ENCODE measurements at regions not wholly inside any gene's neighbourhood (a gene's known extent, or its start where the extent isn't known, plus 50 kb on each side); places are given as distances from the start of the nearest gene placed in this dataset.

DNA sequence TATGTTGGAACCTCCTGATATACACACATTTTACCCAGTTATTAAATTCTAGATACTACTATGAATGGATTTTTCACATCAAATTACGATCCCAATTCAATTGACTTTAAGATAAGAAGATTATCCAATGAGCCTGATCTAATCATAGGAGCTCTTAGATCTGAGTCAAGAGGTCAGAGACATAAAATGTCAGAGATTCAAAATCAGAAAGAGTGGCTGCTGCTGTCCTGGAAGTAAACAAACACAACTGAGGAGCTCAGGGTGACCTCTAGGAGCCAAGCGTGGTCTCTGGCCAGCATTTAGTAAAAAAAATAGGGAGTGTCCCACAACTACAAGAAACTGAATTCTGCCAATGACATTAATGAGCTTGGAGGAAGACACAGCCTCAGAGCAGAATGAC lies 557.1 kb upstream of the CBLB start:
- Histone ChIP-seq H3K36me3 (ENCODE audit: control insufficient read depth in 4 of 4, insufficient read depth in 3 of 4, low read depth in 1 of 4, low read length in 3 of 4) (no peaks in the 10 kb centered on the region), H3K9ac (ENCODE audit: low read depth in 1 of 2, low read length in 2 of 2) (no peak overlapping the region), H3K4me1 (ENCODE audit: control insufficient read depth in 4 of 4, insufficient read depth in 4 of 4, low read length in 3 of 4) (no peaks in the 10 kb centered on the region), H3K27ac (ENCODE audit: low read depth in 1 of 2, low read length in 2 of 2) (no peak overlapping the region), H3K9me3 (ENCODE audit: control insufficient read depth in 4 of 4, low read length in 3 of 4) (no peaks in the 10 kb centered on the region), H3K4me3 (ENCODE audit: low read depth in 1 of 3, low read length in 3 of 3) (no peak overlapping the region), H3K27me3 (ENCODE audit: control insufficient read depth in 4 of 4, insufficient read depth in 4 of 4, low read length in 3 of 4) (no peaks in the 10 kb centered on the region)
- TF ChIP-seq, protein P1, sequence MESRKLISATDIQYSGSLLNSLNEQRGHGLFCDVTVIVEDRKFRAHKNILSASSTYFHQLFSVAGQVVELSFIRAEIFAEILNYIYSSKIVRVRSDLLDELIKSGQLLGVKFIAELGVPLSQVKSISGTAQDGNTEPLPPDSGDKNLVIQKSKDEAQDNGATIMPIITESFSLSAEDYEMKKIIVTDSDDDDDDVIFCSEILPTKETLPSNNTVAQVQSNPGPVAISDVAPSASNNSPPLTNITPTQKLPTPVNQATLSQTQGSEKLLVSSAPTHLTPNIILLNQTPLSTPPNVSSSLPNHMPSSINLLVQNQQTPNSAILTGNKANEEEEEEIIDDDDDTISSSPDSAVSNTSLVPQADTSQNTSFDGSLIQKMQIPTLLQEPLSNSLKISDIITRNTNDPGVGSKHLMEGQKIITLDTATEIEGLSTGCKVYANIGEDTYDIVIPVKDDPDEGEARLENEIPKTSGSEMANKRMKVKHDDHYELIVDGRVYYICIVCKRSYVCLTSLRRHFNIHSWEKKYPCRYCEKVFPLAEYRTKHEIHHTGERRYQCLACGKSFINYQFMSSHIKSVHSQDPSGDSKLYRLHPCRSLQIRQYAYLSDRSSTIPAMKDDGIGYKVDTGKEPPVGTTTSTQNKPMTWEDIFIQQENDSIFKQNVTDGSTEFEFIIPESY (IDR thresholded peaks at IDR 0.05) = no peak
- TF ChIP-seq JUND (IDR thresholded peaks at IDR 0.05) (no peak), FOXA1 (IDR thresholded peaks at IDR 0.05) (no peak), YY1 (IDR thresholded peaks at IDR 0.05) (no peak), NR2F2 (IDR thresholded peaks at IDR 0.05) (no peak), HNF4G (IDR thresholded peaks at IDR 0.05) (no peak), RAD21 (IDR thresholded peaks at IDR 0.05) (no peak), FOXA2 (IDR thresholded peaks at IDR 0.05) (no peak), SP1 (IDR thresholded peaks at IDR 0.05) (no peak), EGR1 (IDR thresholded peaks at IDR 0.05; ENCODE audit: low read depth in 2 of 2) (no peak), HNF4A (conservative IDR thresholded peaks at IDR 0.05) (no peak), TAF1 (conservative IDR thresholded peaks at IDR 0.05) (no peak), RXRA (IDR thresholded peaks at IDR 0.05) (no peak), GABPA (IDR thresholded peaks at IDR 0.05 in 1 of 2, conservative IDR thresholded peaks at IDR 0.05 in 1 of 2) (no peak)
- TF ChIP-seq, protein P2, sequence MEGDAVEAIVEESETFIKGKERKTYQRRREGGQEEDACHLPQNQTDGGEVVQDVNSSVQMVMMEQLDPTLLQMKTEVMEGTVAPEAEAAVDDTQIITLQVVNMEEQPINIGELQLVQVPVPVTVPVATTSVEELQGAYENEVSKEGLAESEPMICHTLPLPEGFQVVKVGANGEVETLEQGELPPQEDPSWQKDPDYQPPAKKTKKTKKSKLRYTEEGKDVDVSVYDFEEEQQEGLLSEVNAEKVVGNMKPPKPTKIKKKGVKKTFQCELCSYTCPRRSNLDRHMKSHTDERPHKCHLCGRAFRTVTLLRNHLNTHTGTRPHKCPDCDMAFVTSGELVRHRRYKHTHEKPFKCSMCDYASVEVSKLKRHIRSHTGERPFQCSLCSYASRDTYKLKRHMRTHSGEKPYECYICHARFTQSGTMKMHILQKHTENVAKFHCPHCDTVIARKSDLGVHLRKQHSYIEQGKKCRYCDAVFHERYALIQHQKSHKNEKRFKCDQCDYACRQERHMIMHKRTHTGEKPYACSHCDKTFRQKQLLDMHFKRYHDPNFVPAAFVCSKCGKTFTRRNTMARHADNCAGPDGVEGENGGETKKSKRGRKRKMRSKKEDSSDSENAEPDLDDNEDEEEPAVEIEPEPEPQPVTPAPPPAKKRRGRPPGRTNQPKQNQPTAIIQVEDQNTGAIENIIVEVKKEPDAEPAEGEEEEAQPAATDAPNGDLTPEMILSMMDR (IDR thresholded peaks at IDR 0.05; ENCODE audit: low read depth, low read length, missing input control) = no peak
- TF ChIP-seq, protein P3, sequence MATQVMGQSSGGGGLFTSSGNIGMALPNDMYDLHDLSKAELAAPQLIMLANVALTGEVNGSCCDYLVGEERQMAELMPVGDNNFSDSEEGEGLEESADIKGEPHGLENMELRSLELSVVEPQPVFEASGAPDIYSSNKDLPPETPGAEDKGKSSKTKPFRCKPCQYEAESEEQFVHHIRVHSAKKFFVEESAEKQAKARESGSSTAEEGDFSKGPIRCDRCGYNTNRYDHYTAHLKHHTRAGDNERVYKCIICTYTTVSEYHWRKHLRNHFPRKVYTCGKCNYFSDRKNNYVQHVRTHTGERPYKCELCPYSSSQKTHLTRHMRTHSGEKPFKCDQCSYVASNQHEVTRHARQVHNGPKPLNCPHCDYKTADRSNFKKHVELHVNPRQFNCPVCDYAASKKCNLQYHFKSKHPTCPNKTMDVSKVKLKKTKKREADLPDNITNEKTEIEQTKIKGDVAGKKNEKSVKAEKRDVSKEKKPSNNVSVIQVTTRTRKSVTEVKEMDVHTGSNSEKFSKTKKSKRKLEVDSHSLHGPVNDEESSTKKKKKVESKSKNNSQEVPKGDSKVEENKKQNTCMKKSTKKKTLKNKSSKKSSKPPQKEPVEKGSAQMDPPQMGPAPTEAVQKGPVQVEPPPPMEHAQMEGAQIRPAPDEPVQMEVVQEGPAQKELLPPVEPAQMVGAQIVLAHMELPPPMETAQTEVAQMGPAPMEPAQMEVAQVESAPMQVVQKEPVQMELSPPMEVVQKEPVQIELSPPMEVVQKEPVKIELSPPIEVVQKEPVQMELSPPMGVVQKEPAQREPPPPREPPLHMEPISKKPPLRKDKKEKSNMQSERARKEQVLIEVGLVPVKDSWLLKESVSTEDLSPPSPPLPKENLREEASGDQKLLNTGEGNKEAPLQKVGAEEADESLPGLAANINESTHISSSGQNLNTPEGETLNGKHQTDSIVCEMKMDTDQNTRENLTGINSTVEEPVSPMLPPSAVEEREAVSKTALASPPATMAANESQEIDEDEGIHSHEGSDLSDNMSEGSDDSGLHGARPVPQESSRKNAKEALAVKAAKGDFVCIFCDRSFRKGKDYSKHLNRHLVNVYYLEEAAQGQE (IDR thresholded peaks at IDR 0.05) = no peak
- TF ChIP-seq, protein P4, sequence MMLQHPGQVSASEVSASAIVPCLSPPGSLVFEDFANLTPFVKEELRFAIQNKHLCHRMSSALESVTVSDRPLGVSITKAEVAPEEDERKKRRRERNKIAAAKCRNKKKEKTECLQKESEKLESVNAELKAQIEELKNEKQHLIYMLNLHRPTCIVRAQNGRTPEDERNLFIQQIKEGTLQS (IDR thresholded peaks at IDR 0.05) = no peak
- TF ChIP-seq, protein P5, sequence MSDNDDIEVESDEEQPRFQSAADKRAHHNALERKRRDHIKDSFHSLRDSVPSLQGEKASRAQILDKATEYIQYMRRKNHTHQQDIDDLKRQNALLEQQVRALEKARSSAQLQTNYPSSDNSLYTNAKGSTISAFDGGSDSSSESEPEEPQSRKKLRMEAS (IDR thresholded peaks at IDR 0.05) = no peak
- WGBS = 47% methylated on average over 2 of the region's 2 CpGs
- DNase-seq (ENCODE audit: low spot score) = no peak

Data from liver (tissue), 8 donors.